KMS-11 (cell line): ENCODE measurements at regions not wholly inside any gene's neighbourhood (a gene's known extent, or its start where the extent isn't known, plus 50 kb on each side); places are given as distances from the start of the nearest gene placed in this dataset.

Experiments used
- H2AFZ ChIP-seq: fragments of 200-600 bp; sonication (generic); 2 replicates; pipeline ENCODE4 v1.6.1; 2016; ENCODE audit warnings: antibody characterized with exemption, mixed run types, low read depth
- H3K27ac ChIP-seq: fragments of 200-600 bp; sonication (generic); 2 replicates; pipeline ENCODE4 v1.6.1; 2016; ENCODE audit warnings: mild to moderate bottlenecking, mixed run types
- H3K27me3 ChIP-seq: fragments of 200-600 bp; sonication (generic); 2 replicates; pipeline ENCODE4 v1.6.1; 2017; ENCODE audit warnings: mild to moderate bottlenecking, low read depth, mixed run types, moderate library complexity; ENCODE audit not compliant: insufficient read depth
- H3K36me3 ChIP-seq: fragments of 200-600 bp; sonication (generic); 2 replicates; pipeline ENCODE4 v1.6.1; 2017; ENCODE audit warnings: mild to moderate bottlenecking, mixed run types; ENCODE audit not compliant: insufficient read depth
- H3K4me1 ChIP-seq: fragments of 200-600 bp; sonication (generic); 2 replicates; pipeline ENCODE4 v1.6.1; 2016; ENCODE audit warnings: mild to moderate bottlenecking, low read depth, mixed run types; ENCODE audit not compliant: poor library complexity, severe bottlenecking
- H3K4me2 ChIP-seq: fragments of 200-600 bp; sonication (generic); 2 replicates; pipeline ENCODE4 v1.7.0; 2016; ENCODE audit warnings: mild to moderate bottlenecking, mixed run types
- H3K4me3 ChIP-seq: fragments of 200-600 bp; sonication (generic); IDR thresholded peaks from 2 replicates; pipeline ENCODE4 v1.6.1; 2017; ENCODE audit warnings: low read depth, low read length, mixed read lengths; ENCODE audit not compliant: insufficient read depth
- H3K79me2 ChIP-seq: fragments of 200-600 bp; sonication (generic); 2 replicates; pipeline ENCODE4 v1.6.1; 2016; ENCODE audit warnings: low read depth, mixed run types; ENCODE audit not compliant: insufficient read depth
- H3K9ac ChIP-seq: fragments of 200-600 bp; sonication (generic); 2 replicates; pipeline ENCODE4 v1.6.1; 2016; ENCODE audit warnings: mild to moderate bottlenecking, mixed run types
- H4K20me1 ChIP-seq: fragments of 200-600 bp; sonication (generic); 2 replicates; pipeline ENCODE4 v1.6.1; 2016; ENCODE audit warnings: mild to moderate bottlenecking, mixed run types; ENCODE audit not compliant: insufficient read depth
- CTCF ChIP-seq: fragments of 200-600 bp; sonication (generic); conservative IDR thresholded peaks from 2 replicates; pipeline ENCODE4 v1.6.1; 2017; ENCODE audit warnings: low read depth, mild to moderate bottlenecking, antibody characterized with exemption, low read length, moderate library complexity, mixed read lengths

GRCh38 chr10:128916383-128916782 lies 550.7 kb upstream of the MGMT start:
- H3K27ac ChIP-seq = no peak overlapping the region
- H3K4me1 ChIP-seq = peaks cover 25% of the 10 kb centered on the region
- no peak overlapping the region for H3K4me3 ChIP-seq
- H3K36me3 ChIP-seq = no peaks in the 10 kb centered on the region
- no peaks in the 10 kb centered on the region for H3K27me3 ChIP-seq
- H3K9ac ChIP-seq = no peak overlapping the region
- H2AFZ ChIP-seq = no peak overlapping the region
- no peaks in the 10 kb centered on the region for H4K20me1 ChIP-seq
- no peak for TF ChIP-seq CTCF
- no peak overlapping the region for H3K4me2 ChIP-seq
- H3K79me2 ChIP-seq = no peaks in the 10 kb centered on the region

DNA sequence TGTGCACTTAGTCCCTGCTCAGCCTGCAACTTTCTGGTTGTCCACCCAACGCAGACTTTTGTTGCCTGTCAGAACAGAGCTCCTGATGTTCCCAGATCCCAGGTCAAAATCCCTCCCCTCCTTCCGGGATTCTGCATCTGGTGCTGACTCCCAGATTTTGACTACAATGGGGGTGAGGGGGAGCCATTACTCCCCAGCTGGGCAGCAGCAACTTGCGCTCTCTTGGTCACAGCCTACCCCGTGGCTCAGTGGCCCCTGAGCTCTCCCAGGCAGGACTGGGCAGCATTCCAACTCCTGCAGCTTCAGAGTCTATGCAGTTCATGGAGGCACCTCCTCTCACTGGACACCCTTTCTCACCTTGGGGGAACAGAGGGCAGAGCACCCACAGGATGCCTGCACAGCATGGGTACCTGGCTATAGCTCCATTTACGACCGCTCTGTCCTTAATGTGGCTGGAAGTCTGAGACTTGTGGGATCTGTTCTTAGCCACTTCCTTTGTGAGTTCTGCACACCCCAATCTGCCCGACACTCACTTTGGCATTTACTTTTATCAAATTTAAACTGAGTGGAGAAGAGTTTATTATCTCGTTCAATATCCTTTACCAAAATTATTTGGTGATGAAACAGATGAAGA lies 545.5 kb upstream of the MGMT start:
- H2AFZ ChIP-seq = no peak overlapping the region
- H3K4me3 ChIP-seq = no peak overlapping the region
- H3K4me2 ChIP-seq = no peak overlapping the region
- no peaks in the 10 kb centered on the region for H3K27me3 ChIP-seq
- H3K36me3 ChIP-seq = no peaks in the 10 kb centered on the region
- H3K9ac ChIP-seq = no peak overlapping the region
- H4K20me1 ChIP-seq = no peaks in the 10 kb centered on the region
- no peaks in the 10 kb centered on the region for H3K4me1 ChIP-seq
- H3K79me2 ChIP-seq = no peaks in the 10 kb centered on the region
- no peak overlapping the region for H3K27ac ChIP-seq
- no peak for TF ChIP-seq CTCF

GRCh38 chr10:128922172-128922571 lies 544.9 kb upstream of the MGMT start:
- no peak for TF ChIP-seq CTCF

DNA sequence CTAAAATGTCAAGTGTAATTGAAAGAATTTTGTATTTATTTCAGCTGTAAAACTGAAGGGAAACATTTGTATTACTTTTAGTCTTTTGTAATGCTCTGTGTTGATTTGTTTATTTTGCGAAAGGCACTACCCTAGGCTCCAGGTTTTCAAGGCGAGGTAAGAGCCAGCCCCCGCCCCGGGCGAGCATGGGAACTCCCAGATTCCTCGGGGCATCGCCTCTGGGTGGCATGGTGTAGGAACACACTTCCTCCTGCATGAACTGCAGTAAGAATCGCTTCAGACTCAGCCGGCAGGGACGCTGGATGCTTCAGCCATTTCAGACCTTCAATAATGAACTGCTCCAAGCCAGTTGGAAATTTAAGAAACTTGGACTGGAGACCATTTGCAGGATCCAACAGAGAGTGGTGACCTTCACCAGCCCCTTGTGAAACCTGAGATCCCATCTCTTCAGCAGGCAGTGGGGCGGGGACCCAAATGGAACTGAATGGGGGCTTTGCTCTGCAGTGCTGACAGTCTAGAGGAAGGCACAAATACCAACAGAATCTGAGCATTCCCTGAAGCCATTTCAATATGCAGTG lies 544.3 kb upstream of the MGMT start:
- TF ChIP-seq CTCF = no peak
- Histone ChIP-seq H3K4me3 (no peak overlapping the region), H3K27me3 (no peaks in the 10 kb centered on the region), H3K4me2 (no peak overlapping the region), H3K36me3 (no peaks in the 10 kb centered on the region), H3K4me1 (no peaks in the 10 kb centered on the region), H3K79me2 (no peaks in the 10 kb centered on the region), H2AFZ (no peak overlapping the region), H4K20me1 (no peaks in the 10 kb centered on the region), H3K9ac (no peak overlapping the region), H3K27ac (no peak overlapping the region)

More at GRCh38 chr10:128922172-128922571, 544.9 kb upstream of the MGMT start:
- no peaks in the 10 kb centered on the region for H3K79me2 ChIP-seq
- H3K27ac ChIP-seq = no peak overlapping the region
- no peak overlapping the region for H3K4me2 ChIP-seq
- H4K20me1 ChIP-seq = no peaks in the 10 kb centered on the region
- H3K27me3 ChIP-seq = no peaks in the 10 kb centered on the region
- no peaks in the 10 kb centered on the region for H3K36me3 ChIP-seq
- H3K4me3 ChIP-seq = no peak overlapping the region
- no peak overlapping the region for H3K9ac ChIP-seq
- H2AFZ ChIP-seq = no peak overlapping the region
- no peaks in the 10 kb centered on the region for H3K4me1 ChIP-seq
